Gastrocnemius medialis (tissue), 4 donors: ENCODE measurements at regions not wholly inside any gene's neighbourhood (a gene's known extent, or its start where the extent isn't known, plus 50 kb on each side); places are given as distances from the start of the nearest gene placed in this dataset.

ENCODE experiments used
- ATAC-seq, 2 donors: fragments of 150-250 bp; one replicate each; pipeline ENCODE4 v1.9.1; 2016
- DNase-seq, 2 donors: peaks; one replicate each; pipeline ENCODE4 v3.0.0-alpha.2; 2019
- H3K27ac ChIP-seq, 4 donors: fragments of 200-600 bp; sonication (generic); 1 replicate in 1 of 4; 2 replicates in 3 of 4; pipeline ENCODE4 v1.5.1; 2016 to 2018; ENCODE audit warnings: mild to moderate bottlenecking in 2 of 4, moderate library complexity in 1 of 4
- H3K27me3 ChIP-seq, 3 donors: fragments of 200-600 bp; sonication (generic) in 2 of 3; 1 replicate in 1 of 3; 2 replicates in 2 of 3; pipeline versions ENCODE4 v1.5.1 to v1.6.0; 2016 to 2019; ENCODE audit warnings: mild to moderate bottlenecking in 1 of 3, moderate library complexity in 1 of 3
- H3K36me3 ChIP-seq, 2 donors: fragments of 200-600 bp; sonication (generic) in 1 of 2; one replicate each; pipeline ENCODE4 v1.5.1; 2017 to 2018
- H3K4me1 ChIP-seq, 2 donors: fragments of 200-600 bp; sonication (generic) in 1 of 2; one replicate each; pipeline ENCODE4 v1.5.1; 2016 to 2017; ENCODE audit warnings: mild to moderate bottlenecking in 2 of 2
- H3K4me3 ChIP-seq, 4 donors: fragments of 200-600 bp; sonication (generic) in 3 of 4; 1 replicate in 1 of 4; 2 replicates in 3 of 4; pipeline ENCODE4 v1.5.1; 2016 to 2019; ENCODE audit warnings: mild to moderate bottlenecking in 2 of 4
- H3K9me3 ChIP-seq, 3 donors: fragments of 200-600 bp; sonication (generic) in 2 of 3; 1 replicate in 1 of 3; 2 replicates in 2 of 3; pipeline ENCODE4 v1.5.1; 2016 to 2019
- POLR2A ChIP-seq, 2 donors: fragments of 450-650 bp; IDR thresholded peaks; one replicate each; pipeline ENCODE4 v1.6.1; 2017; ENCODE audit warnings: antibody characterized with exemption in 2 of 2, mild to moderate bottlenecking in 2 of 2, moderate library complexity in 2 of 2
- in situ Hi-C, 4 donors: fragments of 200-750 bp; cut with MboI; loops; one replicate each; pipeline versions ENCODE4 v1.15.0 to v1.8.0; 2017; ENCODE audit warnings: low sequenced_read_pairs in 4 of 4
- intact Hi-C: fragments of 100-400 bp; cut with DNase I; formaldehyde crosslinking; loops from one replicate; pipeline ENCODE4 v1.15.1; 2023; ENCODE audit warnings: low total_unique reads
- TF ChIP-seq, protein P1 (sequence below), 5 experiments: fragments of 450-650 bp in 3 of 5; fragments of 200-600 bp in 2 of 5; sonication (generic) in 2 of 5; IDR thresholded peaks in 4 of 5; conservative IDR thresholded peaks in 1 of 5; 1 replicate in 4 of 5; 2 replicates in 1 of 5; pipeline ENCODE4 v1.5.1; 2016 to 2019; ENCODE audit warnings: antibody characterized with exemption in 5 of 5, mild to moderate bottlenecking in 3 of 5, moderate library complexity in 3 of 5

DNA sequence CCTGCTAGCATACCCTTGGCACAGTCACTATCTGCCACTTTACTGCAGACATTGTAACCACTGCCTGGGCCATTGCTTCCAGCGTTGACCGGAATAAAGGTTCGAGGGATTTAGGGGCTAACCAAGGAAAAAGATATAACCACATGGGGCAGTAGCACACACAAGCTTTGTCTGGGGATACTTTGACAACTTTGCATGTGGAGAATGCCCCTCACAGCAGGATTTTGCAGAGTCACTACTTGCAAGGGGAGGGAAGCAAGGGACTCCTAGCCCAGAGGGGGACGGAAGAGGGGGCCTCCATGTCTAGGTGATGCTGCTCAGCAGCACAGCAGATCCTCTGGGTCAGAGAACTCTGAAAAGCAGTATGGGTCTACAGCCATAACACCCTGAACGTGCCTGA is 138.7 kb downstream of the SPP2 start:
- Histone ChIP-seq H3K27ac (no peak overlapping the region), H3K4me1 (no peaks in the 10 kb centered on the region), H3K9me3 (no peaks in the 10 kb centered on the region), H3K4me3 (no peak overlapping the region), H3K27me3 (peaks cover 0 to 4% (median 0%) of the 10 kb centered on the region in 3 donors), H3K36me3 (no peaks in the 10 kb centered on the region)
- no peak for TF ChIP-seq POLR2A (IDR thresholded peaks at IDR 0.05)
- TF ChIP-seq, protein P1, sequence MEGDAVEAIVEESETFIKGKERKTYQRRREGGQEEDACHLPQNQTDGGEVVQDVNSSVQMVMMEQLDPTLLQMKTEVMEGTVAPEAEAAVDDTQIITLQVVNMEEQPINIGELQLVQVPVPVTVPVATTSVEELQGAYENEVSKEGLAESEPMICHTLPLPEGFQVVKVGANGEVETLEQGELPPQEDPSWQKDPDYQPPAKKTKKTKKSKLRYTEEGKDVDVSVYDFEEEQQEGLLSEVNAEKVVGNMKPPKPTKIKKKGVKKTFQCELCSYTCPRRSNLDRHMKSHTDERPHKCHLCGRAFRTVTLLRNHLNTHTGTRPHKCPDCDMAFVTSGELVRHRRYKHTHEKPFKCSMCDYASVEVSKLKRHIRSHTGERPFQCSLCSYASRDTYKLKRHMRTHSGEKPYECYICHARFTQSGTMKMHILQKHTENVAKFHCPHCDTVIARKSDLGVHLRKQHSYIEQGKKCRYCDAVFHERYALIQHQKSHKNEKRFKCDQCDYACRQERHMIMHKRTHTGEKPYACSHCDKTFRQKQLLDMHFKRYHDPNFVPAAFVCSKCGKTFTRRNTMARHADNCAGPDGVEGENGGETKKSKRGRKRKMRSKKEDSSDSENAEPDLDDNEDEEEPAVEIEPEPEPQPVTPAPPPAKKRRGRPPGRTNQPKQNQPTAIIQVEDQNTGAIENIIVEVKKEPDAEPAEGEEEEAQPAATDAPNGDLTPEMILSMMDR (IDR thresholded peaks at IDR 0.05 in 4 of 5, conservative IDR thresholded peaks at IDR 0.05 in 1 of 5), result no peak
- intact Hi-C loops (no loop called here), in situ Hi-C loops (no loop called here)
- ATAC-seq (no peak), DNase-seq (no peak)

DNA sequence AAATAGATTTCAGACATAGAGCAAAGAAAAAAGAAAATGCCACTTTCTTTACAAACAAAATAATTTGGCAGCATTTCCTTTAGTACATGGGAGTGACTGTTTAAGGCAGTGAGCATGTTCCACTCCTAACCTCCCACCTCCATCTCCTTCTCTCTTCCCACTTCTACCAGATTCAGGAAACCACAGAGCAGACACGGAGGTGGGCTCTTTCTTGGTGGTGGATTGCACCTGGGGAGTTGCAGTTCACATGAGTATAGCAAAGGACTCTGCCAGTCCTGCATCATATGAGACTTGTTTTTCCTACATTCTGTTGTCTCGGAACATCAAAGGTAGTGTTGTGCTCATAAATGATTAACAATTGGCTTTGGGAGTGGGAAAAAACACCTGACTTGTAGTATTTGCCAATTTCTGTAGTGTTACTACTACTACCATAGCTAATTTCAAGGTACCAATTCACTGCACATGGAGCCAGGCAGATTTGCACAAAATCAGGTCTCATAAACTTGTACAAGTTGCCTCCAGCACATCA is 137.2 kb downstream of the SPP2 start:
- no peaks in the 10 kb centered on the region for H3K36me3 ChIP-seq
- no peaks in the 10 kb centered on the region for H3K4me1 ChIP-seq
- H3K9me3 ChIP-seq, result no peaks in the 10 kb centered on the region
- in situ Hi-C loops, result no loop called here
- H3K27ac ChIP-seq, result no peak overlapping the region
- DNase-seq, result no peak
- peaks cover 0 to 4% (median 0%) of the 10 kb centered on the region in 3 donors for H3K27me3 ChIP-seq
- no peak for ATAC-seq
- TF ChIP-seq POLR2A (IDR thresholded peaks at IDR 0.05), result no peak
- TF ChIP-seq, protein P1 (IDR thresholded peaks at IDR 0.05 in 4 of 5, conservative IDR thresholded peaks at IDR 0.05 in 1 of 5), result no peak
- intact Hi-C loops, result no loop called here
- H3K4me3 ChIP-seq, result no peak overlapping the region

DNA sequence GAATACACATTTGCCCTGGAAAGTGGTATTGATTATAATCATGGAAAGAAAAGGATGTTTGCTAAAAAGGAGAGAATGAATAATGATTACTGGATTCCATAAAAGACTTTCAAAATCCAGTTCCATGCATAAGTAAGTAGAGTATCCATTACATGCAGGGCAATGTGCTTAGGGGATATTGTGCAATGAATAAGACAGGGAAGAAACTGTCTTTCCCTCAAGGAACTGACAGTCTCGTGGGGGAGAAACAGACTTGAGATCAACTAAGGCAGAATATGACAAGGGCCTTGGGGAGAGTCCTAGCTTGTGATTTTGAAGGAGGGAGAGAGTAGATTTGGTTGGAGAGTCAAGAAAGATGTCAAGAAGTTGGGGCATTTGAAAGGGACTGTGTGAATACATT is 130.6 kb downstream of the SPP2 start:
- TF ChIP-seq, protein P1 (IDR thresholded peaks at IDR 0.05 in 4 of 5, conservative IDR thresholded peaks at IDR 0.05 in 1 of 5), result no peak
- TF ChIP-seq POLR2A (IDR thresholded peaks at IDR 0.05), result no peak
- no peaks in the 10 kb centered on the region for H3K4me1 ChIP-seq
- H3K36me3 ChIP-seq, result no peaks in the 10 kb centered on the region
- ATAC-seq (no peak), DNase-seq (no peak)
- intact Hi-C loops, result no loop called here
- no peak overlapping the region for H3K4me3 ChIP-seq
- no peak overlapping the region for H3K27ac ChIP-seq
- in situ Hi-C loops, result no loop called here
- no peaks in the 10 kb centered on the region for H3K27me3 ChIP-seq
- no peaks in the 10 kb centered on the region for H3K9me3 ChIP-seq

DNA sequence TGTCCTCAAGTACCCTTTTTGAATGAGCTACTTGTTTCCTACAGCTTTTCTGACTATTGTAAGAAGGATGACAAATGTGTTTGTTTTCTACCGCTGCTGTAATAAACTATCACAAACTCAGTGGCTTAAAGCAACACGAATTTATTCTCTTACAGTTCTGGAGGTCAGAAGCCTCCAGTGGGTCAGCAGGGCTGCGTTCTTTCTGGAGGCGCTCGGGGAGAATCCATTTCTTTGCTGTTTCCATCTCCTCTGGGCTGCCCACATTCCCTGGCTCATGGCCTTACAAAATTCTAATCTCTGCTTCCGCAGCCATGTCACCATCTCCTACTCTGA is 128.5 kb downstream of the SPP2 start:
- intact Hi-C loops (no loop called here), in situ Hi-C loops (no loop called here)
- ATAC-seq (no peak), DNase-seq (no peak)
- Histone ChIP-seq H3K36me3 (no peaks in the 10 kb centered on the region), H3K9me3 (no peaks in the 10 kb centered on the region), H3K27me3 (no peaks in the 10 kb centered on the region), H3K4me1 (no peaks in the 10 kb centered on the region), H3K27ac (no peak overlapping the region), H3K4me3 (no peak overlapping the region)
- TF ChIP-seq, protein P1 (IDR thresholded peaks at IDR 0.05 in 4 of 5, conservative IDR thresholded peaks at IDR 0.05 in 1 of 5), result no peak
- TF ChIP-seq POLR2A (IDR thresholded peaks at IDR 0.05), result no peak

DNA sequence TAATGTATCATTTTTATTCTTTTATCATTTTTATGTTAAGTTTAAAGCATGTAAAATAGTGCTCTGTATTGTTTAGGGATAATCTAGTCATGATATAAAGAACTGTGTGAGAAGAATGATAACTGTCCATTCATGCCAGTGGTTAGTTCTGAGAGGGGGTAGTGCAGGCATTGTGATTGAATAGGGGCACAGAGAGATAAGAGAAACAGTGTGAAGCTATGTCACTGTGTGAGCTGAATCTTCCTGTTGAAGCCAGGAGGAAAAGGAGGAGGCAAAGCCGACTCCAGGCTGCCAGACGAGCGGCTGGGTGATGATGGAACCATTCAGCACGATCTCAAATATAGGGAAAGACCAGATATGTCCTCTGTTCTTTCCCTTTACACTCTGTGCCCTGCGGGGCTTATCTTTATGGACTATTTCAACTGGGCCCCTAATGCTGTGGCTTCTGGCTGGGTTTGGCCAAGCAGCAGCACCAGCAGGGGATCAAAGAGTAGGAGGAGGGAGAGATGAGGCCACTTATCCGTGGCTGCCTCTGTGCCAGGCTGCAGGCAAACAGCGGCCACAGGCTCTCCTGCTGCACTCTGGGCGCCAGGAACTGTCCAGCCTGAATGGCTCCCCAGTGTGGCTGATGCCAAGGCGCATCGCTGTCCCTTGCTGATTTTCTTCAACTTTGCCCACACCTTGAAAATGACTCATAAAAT is 128.0 kb downstream of the SPP2 start:
- ATAC-seq, result no peak
- Histone ChIP-seq H3K4me1 (no peaks in the 10 kb centered on the region), H3K27ac (no peak overlapping the region), H3K4me3 (no peak overlapping the region), H3K9me3 (no peaks in the 10 kb centered on the region), H3K36me3 (no peaks in the 10 kb centered on the region), H3K27me3 (no peaks in the 10 kb centered on the region)
- in situ Hi-C loops, result no loop called here
- TF ChIP-seq, protein P1 (IDR thresholded peaks at IDR 0.05 in 4 of 5, conservative IDR thresholded peaks at IDR 0.05 in 1 of 5), result no peak
- TF ChIP-seq POLR2A (IDR thresholded peaks at IDR 0.05), result no peak
- DNase-seq, result no peak
- intact Hi-C loops, result no loop called here
